PC-9 (cell line): ENCODE measurements at regions not wholly inside any gene's neighbourhood (a gene's known extent, or its start where the extent isn't known, plus 50 kb on each side); places are given as distances from the start of the nearest gene placed in this dataset.

ENCODE experiments used
- CTCF ChIP-seq: fragments of 200-600 bp; sonication (generic); conservative IDR thresholded peaks from 2 replicates; pipeline ENCODE4 v1.6.1; 2017; ENCODE audit warnings: mixed run types, antibody characterized with exemption, mild to moderate bottlenecking, moderate library complexity
- EZH2 ChIP-seq: fragments of 200-600 bp; sonication (generic); IDR thresholded peaks from 2 replicates; pipeline ENCODE4 v1.8.0; 2017; ENCODE audit warnings: antibody characterized with exemption, low read depth

- TF ChIP-seq CTCF (no peak), EZH2 (no peak)
These were observed 1034.1 kb downstream of the MCTP2 start for GRCh38 chr15:95265419-95265997.
